ENCODE measurements at regions not wholly inside any gene's neighbourhood (a gene's known extent, or its start where the extent isn't known, plus 50 kb on each side); places are given as distances from the start of the nearest gene placed in this dataset.
"Not testable (repeated sequence)": the region's sequence is repeated elsewhere in the genome, so short reads cannot be mapped to it uniquely, and the experiment has no call there.

DNA sequence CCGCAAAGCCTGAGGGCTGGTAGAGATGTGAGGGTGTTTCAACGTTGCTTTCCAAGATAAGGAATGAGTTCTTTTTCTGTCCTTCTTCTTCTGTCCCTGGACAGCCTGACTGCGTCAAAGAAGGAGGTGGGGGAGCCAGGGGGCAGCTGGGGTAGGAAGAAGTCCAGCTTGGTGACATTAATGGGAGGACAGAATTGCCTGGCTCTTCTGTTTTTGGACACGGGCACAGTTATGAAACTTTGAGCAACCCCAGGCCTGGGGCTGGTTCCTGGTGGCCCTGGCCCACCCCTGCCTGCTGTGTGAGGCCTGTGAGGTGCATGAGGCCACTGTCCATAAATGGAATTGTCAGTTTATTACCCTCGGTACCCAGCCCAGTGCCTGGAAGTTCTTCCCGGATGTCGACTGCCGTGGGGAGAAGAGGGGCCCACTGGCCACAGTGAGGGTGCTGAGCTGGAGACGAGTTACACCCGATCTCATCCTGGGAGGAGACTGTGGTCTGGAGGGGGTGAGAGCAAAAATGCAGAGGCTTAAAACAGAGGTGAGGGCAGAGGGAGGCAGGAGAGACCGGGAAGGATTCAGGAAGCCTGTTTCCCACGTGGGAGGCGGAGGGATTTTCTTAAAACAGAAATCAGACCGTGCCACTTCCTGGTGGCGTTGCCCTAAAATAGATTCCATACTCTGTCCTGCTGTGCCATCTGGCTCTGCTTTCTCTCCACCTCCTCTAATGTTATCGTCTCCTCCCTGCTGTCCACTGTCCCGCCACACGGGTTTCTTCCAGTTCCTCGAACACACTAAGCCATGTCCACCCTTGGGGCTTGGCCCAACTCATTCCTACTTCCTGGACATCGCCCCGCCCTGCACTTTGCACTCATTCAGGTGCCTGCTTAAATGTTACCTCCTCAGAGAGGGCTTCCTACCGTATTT is 59.7 kb upstream of the RASD2 start:
- CTCF ChIA-PET, result no interaction called here

DNA sequence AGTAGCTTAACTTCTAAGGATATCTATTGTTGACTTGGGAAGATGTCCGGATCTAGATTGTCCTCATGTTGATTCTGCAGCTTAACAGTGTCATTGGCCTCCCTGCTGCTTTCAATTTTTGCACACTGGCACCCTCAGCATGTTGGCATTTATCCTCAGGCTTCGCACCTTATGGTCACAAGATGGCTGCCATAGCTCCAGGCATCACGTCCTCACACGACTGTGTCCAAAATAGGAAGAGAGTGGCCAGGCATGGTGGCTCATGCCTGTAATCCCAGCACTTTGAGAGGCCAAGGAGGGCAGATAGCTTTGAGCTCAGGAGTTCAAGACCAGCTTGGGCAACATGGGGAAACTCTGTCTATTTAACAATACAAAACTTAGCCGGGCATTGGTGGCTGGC is 58.3 kb upstream of the RASD2 start:
- TF ChIP-seq, protein P1, sequence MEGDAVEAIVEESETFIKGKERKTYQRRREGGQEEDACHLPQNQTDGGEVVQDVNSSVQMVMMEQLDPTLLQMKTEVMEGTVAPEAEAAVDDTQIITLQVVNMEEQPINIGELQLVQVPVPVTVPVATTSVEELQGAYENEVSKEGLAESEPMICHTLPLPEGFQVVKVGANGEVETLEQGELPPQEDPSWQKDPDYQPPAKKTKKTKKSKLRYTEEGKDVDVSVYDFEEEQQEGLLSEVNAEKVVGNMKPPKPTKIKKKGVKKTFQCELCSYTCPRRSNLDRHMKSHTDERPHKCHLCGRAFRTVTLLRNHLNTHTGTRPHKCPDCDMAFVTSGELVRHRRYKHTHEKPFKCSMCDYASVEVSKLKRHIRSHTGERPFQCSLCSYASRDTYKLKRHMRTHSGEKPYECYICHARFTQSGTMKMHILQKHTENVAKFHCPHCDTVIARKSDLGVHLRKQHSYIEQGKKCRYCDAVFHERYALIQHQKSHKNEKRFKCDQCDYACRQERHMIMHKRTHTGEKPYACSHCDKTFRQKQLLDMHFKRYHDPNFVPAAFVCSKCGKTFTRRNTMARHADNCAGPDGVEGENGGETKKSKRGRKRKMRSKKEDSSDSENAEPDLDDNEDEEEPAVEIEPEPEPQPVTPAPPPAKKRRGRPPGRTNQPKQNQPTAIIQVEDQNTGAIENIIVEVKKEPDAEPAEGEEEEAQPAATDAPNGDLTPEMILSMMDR (IDR thresholded peaks at IDR 0.05; ENCODE audit: control extremely low read depth, extremely low read depth, low read depth, missing control alignments), result no peak
- ChIA-PET CTCF (interaction anchor here (1.0 kb wide), 1 partner anchor 11 kb away, joined by 3 read pairs; no protein-coding TSS in a partner anchor), POLR2A (no interaction called here)
- DNase-seq (ENCODE audit: extremely low spot score), result no peak

More for the DNA sequence above, 59.7 kb upstream of the RASD2 start:
- POLR2A ChIA-PET, result no interaction called here
- no peak for DNase-seq (ENCODE audit: extremely low spot score)
- TF ChIP-seq, protein P1 (IDR thresholded peaks at IDR 0.05; ENCODE audit: control extremely low read depth, extremely low read depth, low read depth, missing control alignments), result no peak

DNA sequence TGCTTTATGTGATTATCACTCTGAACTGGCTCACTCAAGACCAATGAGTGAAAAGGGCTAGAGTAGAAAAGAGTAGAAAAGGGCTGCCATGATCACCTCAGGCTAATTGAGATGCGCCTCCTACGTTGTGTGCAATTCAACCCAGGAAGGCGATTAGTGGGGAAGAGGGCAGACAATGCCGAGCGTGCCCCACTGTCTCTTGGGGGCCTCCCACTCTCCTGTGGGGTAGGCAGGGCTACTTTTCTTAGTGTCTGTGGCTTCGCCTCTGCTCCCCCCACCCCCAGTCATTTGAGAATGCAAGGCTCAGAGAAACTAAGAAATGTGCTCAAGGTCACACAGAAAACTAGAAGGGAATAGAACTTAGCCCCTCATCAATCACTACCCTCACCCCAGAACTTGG is 57.7 kb upstream of the RASD2 start:
- ChIA-PET POLR2A (no interaction called here), CTCF (no interaction called here)
- TF ChIP-seq, protein P1 (IDR thresholded peaks at IDR 0.05; ENCODE audit: control extremely low read depth, extremely low read depth, low read depth, missing control alignments), result no peak
- DNase-seq (ENCODE audit: extremely low spot score), result no peak

DNA sequence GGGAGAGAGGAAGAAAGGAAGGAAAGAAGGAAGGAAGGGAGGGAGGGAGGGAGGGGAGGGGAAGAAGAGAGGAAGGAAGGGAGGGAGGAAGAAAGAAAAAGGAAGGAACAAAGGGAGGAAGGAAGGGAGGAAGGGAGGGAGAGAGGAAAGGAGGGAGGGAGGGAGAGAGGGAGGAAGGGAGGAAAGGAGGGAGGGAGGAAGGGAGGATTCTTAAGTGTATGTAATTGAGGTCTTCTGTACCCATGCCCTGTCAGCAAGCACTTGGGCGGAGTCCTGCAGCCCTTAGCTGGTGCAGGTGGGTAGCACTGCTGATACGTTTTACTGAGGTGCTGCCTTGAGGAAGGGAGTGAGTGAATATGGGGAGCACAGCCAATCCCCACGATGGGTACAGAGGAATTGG is 56.9 kb upstream of the RASD2 start:
- CTCF ChIA-PET, result no interaction called here

DNA sequence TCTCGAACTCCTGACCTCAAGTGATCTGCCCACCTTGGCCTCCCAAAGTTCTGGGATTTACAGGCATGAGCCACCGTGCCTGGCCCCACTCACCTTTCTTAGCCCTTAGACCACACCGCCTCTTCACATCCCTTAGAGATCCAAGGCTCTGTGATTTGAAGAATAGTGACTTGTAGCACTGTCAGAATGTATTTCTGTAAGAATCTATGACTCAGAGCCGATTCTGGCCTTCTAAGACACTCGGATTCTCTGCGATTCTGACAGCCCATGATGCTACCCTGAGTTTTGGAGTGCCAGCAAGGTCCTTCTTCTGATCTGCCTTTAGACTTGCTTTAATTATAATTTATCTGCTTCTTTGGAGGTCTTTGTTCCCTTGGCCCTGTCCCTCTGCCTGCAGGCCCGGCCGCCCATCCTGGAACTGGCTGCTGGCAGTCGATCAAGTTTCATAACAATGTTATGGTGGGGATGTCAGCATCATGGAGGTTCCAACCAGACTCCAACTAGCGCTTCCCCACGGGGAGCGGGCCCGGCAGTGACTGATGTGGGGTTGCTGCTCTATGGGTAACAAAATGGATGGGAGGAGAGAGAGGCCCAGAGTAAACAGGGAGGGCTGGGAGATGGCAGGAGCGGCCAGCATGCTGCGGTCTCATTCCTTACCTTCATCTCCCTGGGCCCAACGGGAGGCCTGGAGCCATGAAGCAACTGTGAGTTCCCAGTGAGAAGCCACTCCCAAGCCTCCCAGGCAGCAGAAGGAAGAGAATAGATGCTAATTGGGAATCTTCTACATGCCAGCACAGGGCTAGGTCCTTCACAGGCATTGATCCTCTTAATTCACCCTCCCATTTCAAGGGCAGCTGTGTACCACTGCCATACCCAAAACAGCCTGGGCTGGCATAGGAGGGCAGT is 55.7 kb upstream of the RASD2 start:
- TF ChIP-seq, protein P1 (IDR thresholded peaks at IDR 0.05; ENCODE audit: control extremely low read depth, extremely low read depth, low read depth, missing control alignments), result no peak
- no peak for DNase-seq (ENCODE audit: extremely low spot score)
- POLR2A ChIA-PET, result no interaction called here
- CTCF ChIA-PET, result no interaction called here

More for the DNA sequence above, 56.9 kb upstream of the RASD2 start:
- TF ChIP-seq, protein P1 (IDR thresholded peaks at IDR 0.05; ENCODE audit: control extremely low read depth, extremely low read depth, low read depth, missing control alignments), result no peak
- DNase-seq (ENCODE audit: extremely low spot score), result no peak
- POLR2A ChIA-PET, result no interaction called here

DNA sequence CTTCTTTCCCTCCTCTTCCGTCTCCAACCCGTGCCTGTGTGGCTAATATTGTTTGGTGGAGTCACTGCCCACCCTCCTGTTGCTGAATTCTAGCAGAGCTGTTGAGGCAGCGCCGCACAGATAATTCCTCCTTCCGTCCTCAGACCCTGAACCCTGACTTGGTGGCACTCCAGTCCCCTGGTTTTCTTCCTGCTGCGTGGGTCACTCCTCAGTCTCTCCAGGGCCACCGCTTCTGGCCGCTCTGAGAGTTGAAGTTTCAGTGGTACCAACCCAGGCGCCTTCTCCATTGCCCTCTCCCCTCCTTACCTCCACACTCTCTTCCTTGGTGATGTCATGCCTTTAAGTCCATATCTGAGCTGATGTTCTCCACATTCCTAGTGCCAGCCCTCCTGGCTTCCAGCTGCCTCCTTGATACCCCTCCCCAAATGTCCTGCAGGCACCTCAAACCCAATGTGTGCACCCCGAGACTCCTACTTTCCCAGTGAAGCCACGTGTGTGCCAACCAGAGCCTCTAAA is 54.5 kb upstream of the RASD2 start:
- TF ChIP-seq, protein P1 (IDR thresholded peaks at IDR 0.05; ENCODE audit: control extremely low read depth, extremely low read depth, low read depth, missing control alignments), result no peak
- DNase-seq (ENCODE audit: extremely low spot score), result no peak
- ChIA-PET CTCF (no interaction called here), POLR2A (no interaction called here)

DNA sequence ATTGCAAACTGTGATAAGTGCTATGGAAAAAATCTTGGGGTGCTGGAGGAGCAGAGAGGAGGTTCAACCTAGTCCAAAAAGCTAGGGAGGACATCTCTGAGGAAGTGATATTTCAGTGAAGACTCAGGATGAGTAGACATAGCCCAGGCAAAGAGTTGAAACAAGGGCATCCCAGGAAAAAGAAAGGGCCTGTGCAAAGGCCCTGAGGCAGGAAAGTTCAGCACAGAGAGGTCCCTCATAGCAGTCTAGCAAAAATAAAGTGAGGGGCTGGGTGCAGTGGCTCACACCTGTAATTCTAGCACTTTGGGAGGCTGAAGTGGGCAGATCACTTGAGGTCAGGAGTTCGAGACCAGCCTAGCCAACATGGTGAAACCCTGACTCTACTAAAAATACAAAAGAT is 53.0 kb upstream of the RASD2 start:
- CTCF ChIA-PET; DNase-seq (ENCODE audit: extremely low spot score); POLR2A ChIA-PET: not testable (repeated sequence)

All from GM10248 (cell line).